ENCODE measurements at regions not wholly inside any gene's neighbourhood (a gene's known extent, or its start where the extent isn't known, plus 50 kb on each side); places are given as distances from the start of the nearest gene placed in this dataset.

DNA sequence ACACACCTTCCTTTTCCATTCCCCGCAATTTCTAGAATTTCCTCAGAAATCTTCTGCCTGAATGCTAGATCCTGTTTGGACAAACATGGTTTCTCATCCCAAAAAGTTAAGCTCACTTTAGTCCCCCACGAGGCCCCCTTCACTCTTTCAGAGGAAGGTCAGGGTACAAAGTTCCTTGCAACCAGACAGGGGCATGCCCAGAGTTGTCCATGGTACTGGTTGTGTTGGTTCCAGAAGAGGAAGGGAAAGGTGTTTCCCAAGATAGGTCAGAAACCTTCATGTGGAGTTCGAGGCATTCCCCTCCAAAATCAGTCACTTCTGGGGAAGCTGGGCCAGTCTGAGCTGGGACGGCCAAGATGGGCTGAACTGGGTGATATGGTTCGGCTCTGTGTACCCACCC lies 167.6 kb upstream of the MAFB start:
- POLR2A ChIA-PET (ENCODE audit: partially characterized antibody) = no interaction called here
- H3K36me3 ChIP-seq (ENCODE audit: insufficient read depth, low read length) = no peaks in the 10 kb centered on the region
- H3K4me3 Mint-ChIP-seq = no peak overlapping the region
- H3K4me1 ChIP-seq (ENCODE audit: insufficient read depth, low read length) = no peaks in the 10 kb centered on the region
- no peaks in the 10 kb centered on the region for H3K36me3 Mint-ChIP-seq
- no peaks in the 10 kb centered on the region for H3K9me3 ChIP-seq (ENCODE audit: control insufficient read depth in 1 of 2, low read length in 2 of 2)
- no peaks in the 10 kb centered on the region for H3K27me3 Mint-ChIP-seq
- intact Hi-C loops (cut with micrococcal nuclease) = no loop called here
- H3K4me3 ChIP-seq (ENCODE audit: low read length in 2 of 2) = no peak overlapping the region
- no peak overlapping the region for H3K27ac Mint-ChIP-seq
- no peak overlapping the region for H3K27ac ChIP-seq (ENCODE audit: low read depth, low read length)
- H3K9me3 Mint-ChIP-seq = no peaks in the 10 kb centered on the region
- CTCF ChIA-PET (ENCODE audit: partially characterized antibody) = no interaction called here
- DNase-seq = no peak
- peaks cover 0 to 3% (median 0%) of the 10 kb centered on the region in 4 donors for H3K4me1 Mint-ChIP-seq
- no peaks in the 10 kb centered on the region for H3K27me3 ChIP-seq (ENCODE audit: insufficient read depth, low read length)

DNA sequence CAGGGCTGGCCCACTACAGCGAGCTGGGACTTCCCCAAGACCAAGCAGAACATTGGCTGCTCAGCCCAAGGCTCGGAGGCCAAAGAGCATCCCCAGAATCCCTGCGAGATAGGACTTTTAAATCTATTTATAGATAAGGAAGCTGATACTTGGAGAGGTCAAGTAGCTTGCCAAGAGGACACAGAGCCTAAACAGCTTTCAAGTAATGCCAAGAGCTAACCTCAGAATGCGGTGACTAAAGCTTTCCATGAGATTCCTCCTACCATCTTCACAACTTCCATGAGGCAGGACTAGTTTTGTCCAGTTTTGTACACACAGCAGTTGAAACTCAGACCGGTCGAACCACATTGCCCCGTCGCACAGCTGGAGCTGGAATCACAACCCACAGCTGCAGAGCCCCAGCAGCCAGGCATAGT lies 168.1 kb upstream of the TOP1 start:
- H3K36me3 ChIP-seq (ENCODE audit: insufficient read depth, low read length) = no peaks in the 10 kb centered on the region
- Mint-ChIP-seq H3K4me3 (no peak overlapping the region), H3K36me3 (no peaks in the 10 kb centered on the region), H3K27me3 (no peaks in the 10 kb centered on the region), H3K27ac (no peak overlapping the region), H3K4me1 (peaks cover 0 to 3% (median 0%) of the 10 kb centered on the region in 4 donors), H3K9me3 (no peaks in the 10 kb centered on the region)
- no peaks in the 10 kb centered on the region for H3K9me3 ChIP-seq (ENCODE audit: control insufficient read depth in 1 of 2, low read length in 2 of 2)
- no peak overlapping the region for H3K27ac ChIP-seq (ENCODE audit: low read depth, low read length)
- no peak for DNase-seq
- ChIA-PET POLR2A (ENCODE audit: partially characterized antibody) (no interaction called here), CTCF (ENCODE audit: partially characterized antibody) (no interaction called here)
- H3K4me1 ChIP-seq (ENCODE audit: insufficient read depth, low read length) = no peaks in the 10 kb centered on the region
- no peaks in the 10 kb centered on the region for H3K27me3 ChIP-seq (ENCODE audit: insufficient read depth, low read length)
- intact Hi-C loops (cut with micrococcal nuclease) = no loop called here
- H3K4me3 ChIP-seq (ENCODE audit: low read length in 2 of 2) = no peak overlapping the region

DNA sequence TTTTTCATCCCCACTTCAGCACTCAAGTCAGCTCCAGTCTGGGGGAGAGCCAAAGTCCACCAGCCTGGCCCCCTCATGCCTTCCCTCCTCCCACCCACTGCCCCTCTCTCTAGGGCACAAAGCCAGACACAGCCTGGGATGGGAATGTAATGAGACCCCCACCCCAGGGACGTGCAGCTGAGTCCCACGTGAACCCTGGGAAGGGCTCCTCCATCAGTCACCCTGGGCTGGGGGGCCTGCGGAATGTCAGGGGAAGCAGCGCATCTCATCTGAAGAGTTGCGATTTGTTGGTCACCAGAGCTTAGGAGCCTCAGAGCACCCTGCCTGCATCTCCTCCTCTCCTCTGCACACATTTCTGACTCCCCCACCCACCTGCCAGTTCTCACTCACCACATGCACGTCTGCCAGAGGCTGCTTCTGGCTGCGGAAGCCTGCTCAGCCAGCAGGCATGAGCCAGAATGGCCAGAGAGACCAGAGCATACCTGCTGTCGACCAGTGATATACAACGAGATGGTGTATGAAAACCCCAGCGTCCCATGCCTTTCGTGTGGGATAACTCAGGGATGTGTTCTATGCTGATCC lies 167.1 kb upstream of the TOP1 start:
- intact Hi-C loops (cut with micrococcal nuclease) = no loop called here
- Mint-ChIP-seq H3K4me3 (no peak overlapping the region), H3K9me3 (no peaks in the 10 kb centered on the region), H3K27ac (no peak overlapping the region), H3K4me1 (no peaks in the 10 kb centered on the region), H3K36me3 (no peaks in the 10 kb centered on the region), H3K27me3 (no peaks in the 10 kb centered on the region)
- DNase-seq = no peak
- Histone ChIP-seq H3K36me3 (ENCODE audit: insufficient read depth, low read length) (no peaks in the 10 kb centered on the region), H3K4me1 (ENCODE audit: insufficient read depth, low read length) (no peaks in the 10 kb centered on the region), H3K27me3 (ENCODE audit: insufficient read depth, low read length) (no peaks in the 10 kb centered on the region), H3K9me3 (ENCODE audit: control insufficient read depth in 1 of 2, low read length in 2 of 2) (no peaks in the 10 kb centered on the region), H3K4me3 (ENCODE audit: low read length in 2 of 2) (no peak overlapping the region), H3K27ac (ENCODE audit: low read depth, low read length) (no peak overlapping the region)
- ChIA-PET POLR2A (ENCODE audit: partially characterized antibody) (no interaction called here), CTCF (ENCODE audit: partially characterized antibody) (no interaction called here)

DNA sequence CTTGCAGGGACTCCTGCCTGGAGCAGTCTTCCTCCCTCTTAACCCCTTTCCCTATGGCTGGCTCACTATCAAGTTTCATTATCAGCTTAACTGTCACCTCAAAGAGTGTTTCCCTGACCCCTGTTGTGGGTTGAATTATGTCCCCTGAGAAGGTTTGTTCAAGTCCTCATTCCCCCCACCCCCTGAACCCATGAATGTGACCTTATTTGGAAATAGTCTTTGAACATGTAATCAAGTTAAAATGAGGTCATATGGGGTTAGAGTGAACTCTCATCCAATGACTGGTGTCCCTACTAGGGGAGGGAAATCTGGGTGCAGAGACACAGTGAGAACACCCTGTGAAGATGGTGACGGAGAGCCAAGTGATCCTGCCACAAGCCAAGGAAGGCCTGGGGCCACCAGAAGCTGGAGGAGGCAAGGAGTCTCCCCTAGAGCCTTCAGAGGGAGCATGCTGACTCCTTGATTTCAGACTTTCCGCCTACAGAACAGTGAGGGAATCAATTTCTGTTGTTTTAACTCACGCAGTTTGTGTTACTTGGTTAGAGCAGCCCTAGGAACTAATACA lies 165.2 kb upstream of the TOP1 start:
- Mint-ChIP-seq H3K9me3 (no peaks in the 10 kb centered on the region), H3K36me3 (no peaks in the 10 kb centered on the region), H3K27me3 (no peaks in the 10 kb centered on the region), H3K27ac (no peak overlapping the region), H3K4me3 (no peak overlapping the region), H3K4me1 (no peaks in the 10 kb centered on the region)
- intact Hi-C loops (cut with micrococcal nuclease) = no loop called here
- no peaks in the 10 kb centered on the region for H3K4me1 ChIP-seq (ENCODE audit: insufficient read depth, low read length)
- CTCF ChIA-PET (ENCODE audit: partially characterized antibody) = no interaction called here
- POLR2A ChIA-PET (ENCODE audit: partially characterized antibody) = no interaction called here
- no peaks in the 10 kb centered on the region for H3K27me3 ChIP-seq (ENCODE audit: insufficient read depth, low read length)
- H3K36me3 ChIP-seq (ENCODE audit: insufficient read depth, low read length) = no peaks in the 10 kb centered on the region
- no peak overlapping the region for H3K4me3 ChIP-seq (ENCODE audit: low read length in 2 of 2)
- H3K27ac ChIP-seq (ENCODE audit: low read depth, low read length) = no peak overlapping the region
- no peak for DNase-seq
- no peaks in the 10 kb centered on the region for H3K9me3 ChIP-seq (ENCODE audit: control insufficient read depth in 1 of 2, low read length in 2 of 2)

DNA sequence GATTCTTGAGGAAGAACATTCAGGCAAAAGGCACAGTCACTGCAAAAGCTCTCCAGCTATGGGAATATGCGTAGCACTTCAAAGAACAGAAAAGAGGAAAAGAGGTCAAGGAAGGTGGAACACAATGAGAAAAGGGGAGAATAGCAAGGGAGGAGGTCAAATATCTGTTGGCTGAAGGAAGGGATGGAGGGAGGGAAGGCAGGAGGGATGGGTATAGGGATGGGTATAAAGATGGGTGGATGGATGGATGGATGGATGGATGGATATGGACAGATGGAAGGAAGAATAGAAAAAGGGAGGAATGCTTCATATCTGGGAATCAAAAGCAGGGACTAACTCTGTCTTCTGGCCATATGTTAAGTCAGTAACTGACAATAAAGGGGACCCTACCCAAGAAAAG lies 164.2 kb upstream of the TOP1 start:
- intact Hi-C loops (cut with micrococcal nuclease) = no loop called here
- no peak overlapping the region for H3K27ac Mint-ChIP-seq
- POLR2A ChIA-PET (ENCODE audit: partially characterized antibody) = no interaction called here

DNA sequence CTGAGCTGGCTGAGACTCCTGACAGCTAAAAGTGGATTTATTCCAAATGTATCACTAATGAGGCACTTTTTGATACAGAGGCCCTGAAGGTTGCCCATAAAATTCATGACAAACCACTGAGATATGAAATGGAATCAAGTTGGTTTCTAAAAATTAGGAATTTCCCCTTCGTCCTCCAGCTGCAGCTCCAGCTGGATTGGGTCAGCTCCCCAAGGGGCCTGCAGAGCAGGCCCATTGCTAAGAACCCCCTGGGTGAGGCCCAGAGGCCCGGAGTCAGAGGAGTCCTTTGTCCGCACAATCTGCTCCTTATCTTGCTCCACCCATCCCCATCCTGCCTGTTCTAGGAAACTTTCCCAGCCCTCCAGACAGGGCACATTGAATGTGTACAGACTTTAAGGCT lies 163.5 kb upstream of the TOP1 start:
- DNase-seq = no peak
- H3K27me3 ChIP-seq (ENCODE audit: insufficient read depth, low read length) = no peaks in the 10 kb centered on the region
- CTCF ChIA-PET (ENCODE audit: partially characterized antibody) = no interaction called here
- no peaks in the 10 kb centered on the region for H3K9me3 ChIP-seq (ENCODE audit: control insufficient read depth in 1 of 2, low read length in 2 of 2)
- no peaks in the 10 kb centered on the region for H3K36me3 Mint-ChIP-seq
- no peaks in the 10 kb centered on the region for H3K27me3 Mint-ChIP-seq
- no peaks in the 10 kb centered on the region for H3K9me3 Mint-ChIP-seq
- H3K27ac ChIP-seq (ENCODE audit: low read depth, low read length) = no peak overlapping the region
- no peak overlapping the region for H3K27ac Mint-ChIP-seq
- H3K4me1 Mint-ChIP-seq = no peaks in the 10 kb centered on the region
- no peak overlapping the region for H3K4me3 Mint-ChIP-seq
- intact Hi-C loops (cut with micrococcal nuclease) = no loop called here
- H3K36me3 ChIP-seq (ENCODE audit: insufficient read depth, low read length) = no peaks in the 10 kb centered on the region
- POLR2A ChIA-PET (ENCODE audit: partially characterized antibody) = no interaction called here
- H3K4me3 ChIP-seq (ENCODE audit: low read length in 2 of 2) = no peak overlapping the region
- H3K4me1 ChIP-seq (ENCODE audit: insufficient read depth, low read length) = no peaks in the 10 kb centered on the region

More for the DNA sequence above, 164.2 kb upstream of the TOP1 start:
- CTCF ChIA-PET (ENCODE audit: partially characterized antibody) = no interaction called here
- Histone ChIP-seq H3K9me3 (ENCODE audit: control insufficient read depth in 1 of 2, low read length in 2 of 2) (no peaks in the 10 kb centered on the region), H3K4me1 (ENCODE audit: insufficient read depth, low read length) (no peaks in the 10 kb centered on the region), H3K27me3 (ENCODE audit: insufficient read depth, low read length) (no peaks in the 10 kb centered on the region), H3K36me3 (ENCODE audit: insufficient read depth, low read length) (no peaks in the 10 kb centered on the region), H3K27ac (ENCODE audit: low read depth, low read length) (no peak overlapping the region), H3K4me3 (ENCODE audit: low read length in 2 of 2) (no peak overlapping the region)
- DNase-seq = no peak
- Mint-ChIP-seq H3K27me3 (no peaks in the 10 kb centered on the region), H3K4me3 (no peak overlapping the region), H3K36me3 (no peaks in the 10 kb centered on the region), H3K9me3 (no peaks in the 10 kb centered on the region), H3K4me1 (no peaks in the 10 kb centered on the region)

DNA sequence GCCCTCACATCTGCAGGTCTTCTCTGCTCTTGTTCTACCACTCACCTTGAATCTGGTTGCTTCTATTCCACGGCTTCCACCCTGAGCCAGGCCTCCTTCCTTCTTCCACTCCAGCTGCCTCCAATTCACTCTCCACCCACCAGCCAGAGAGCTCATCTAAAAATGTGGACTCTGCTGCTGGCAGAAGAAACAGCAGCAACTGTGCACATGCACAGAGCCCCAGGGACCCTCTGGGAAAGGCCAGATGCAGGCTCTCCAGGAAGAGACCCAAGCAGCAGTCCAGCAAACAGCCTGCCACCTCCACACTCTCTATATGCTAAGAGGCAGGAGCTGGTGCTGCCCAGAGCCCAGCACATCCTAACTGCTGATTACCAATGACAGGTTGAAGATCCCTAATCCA lies 162.6 kb upstream of the TOP1 start:
- Mint-ChIP-seq H3K27me3 (no peaks in the 10 kb centered on the region), H3K36me3 (no peaks in the 10 kb centered on the region), H3K9me3 (no peaks in the 10 kb centered on the region), H3K27ac (no peak overlapping the region), H3K4me1 (no peaks in the 10 kb centered on the region), H3K4me3 (no peak overlapping the region)
- Histone ChIP-seq H3K27ac (ENCODE audit: low read depth, low read length) (no peak overlapping the region), H3K36me3 (ENCODE audit: insufficient read depth, low read length) (no peaks in the 10 kb centered on the region), H3K9me3 (ENCODE audit: control insufficient read depth in 1 of 2, low read length in 2 of 2) (no peaks in the 10 kb centered on the region), H3K4me1 (ENCODE audit: insufficient read depth, low read length) (no peaks in the 10 kb centered on the region), H3K4me3 (ENCODE audit: low read length in 2 of 2) (no peak overlapping the region), H3K27me3 (ENCODE audit: insufficient read depth, low read length) (no peaks in the 10 kb centered on the region)
- CTCF ChIA-PET (ENCODE audit: partially characterized antibody) = no interaction called here
- intact Hi-C loops (cut with micrococcal nuclease) = no loop called here
- DNase-seq = no peak
- POLR2A ChIA-PET (ENCODE audit: partially characterized antibody) = no interaction called here

Measured in CD4-positive, alpha-beta memory T cell (primary cell).